ENCODE measurements at regions not wholly inside any gene's neighbourhood (a gene's known extent, or its start where the extent isn't known, plus 50 kb on each side); places are given as distances from the start of the nearest gene placed in this dataset.

DNA sequence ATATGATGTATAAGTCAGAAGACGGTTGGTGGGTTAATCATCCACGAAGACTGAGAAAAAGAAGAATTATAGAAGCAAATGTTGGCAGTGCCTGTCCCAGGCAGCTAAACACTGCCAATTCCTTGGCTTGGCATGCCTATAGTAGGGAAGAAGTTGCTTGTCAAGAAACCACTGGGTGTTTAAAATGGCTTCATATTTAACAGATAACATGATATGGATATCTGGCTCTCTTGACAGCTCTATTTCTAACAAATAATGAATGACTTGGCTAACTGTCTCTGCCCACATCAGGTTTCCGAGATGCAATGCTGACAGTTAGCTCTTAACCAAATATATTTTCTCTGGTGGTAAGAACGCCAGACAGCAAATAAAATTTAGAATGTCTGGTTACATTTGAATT lies 341.7 kb upstream of the KCNMB2 start:
- H3K27ac ChIP-seq = no peak overlapping the region
- TF ChIP-seq ZFX (IDR thresholded peaks at IDR 0.05) (no peak), CTCF (conservative IDR thresholded peaks at IDR 0.05) (no peak)

- TF ChIP-seq ZFX (IDR thresholded peaks at IDR 0.05) (no peak), CTCF (conservative IDR thresholded peaks at IDR 0.05) (no peak)
These were observed 340.4 kb upstream of the KCNMB2 start for GRCh38 chr3:178195824-178196223.

GRCh38 chr3:178198329-178198728 lies 337.9 kb upstream of the KCNMB2 start:
- H3K27ac ChIP-seq = no peak overlapping the region
- TF ChIP-seq CTCF (conservative IDR thresholded peaks at IDR 0.05) = no peak
- no peak for TF ChIP-seq ZFX (IDR thresholded peaks at IDR 0.05)

More at GRCh38 chr3:178195824-178196223, 340.4 kb upstream of the KCNMB2 start:
- H3K27ac ChIP-seq = no peak overlapping the region

GRCh38 chr3:178200316-178200715 lies 335.9 kb upstream of the KCNMB2 start:
- no peak overlapping the region for H3K27ac ChIP-seq
- TF ChIP-seq CTCF (conservative IDR thresholded peaks at IDR 0.05) (no peak), ZFX (IDR thresholded peaks at IDR 0.05) (no peak)

GRCh38 chr3:178201714-178202113 lies 334.5 kb upstream of the KCNMB2 start:
- no peak for TF ChIP-seq CTCF (conservative IDR thresholded peaks at IDR 0.05)
- TF ChIP-seq ZFX (IDR thresholded peaks at IDR 0.05) = no peak
- H3K27ac ChIP-seq = no peak overlapping the region

- no peak overlapping the region for H3K27ac ChIP-seq
- TF ChIP-seq ZFX (IDR thresholded peaks at IDR 0.05) (no peak), CTCF (conservative IDR thresholded peaks at IDR 0.05) (no peak)
These were observed 334.0 kb upstream of the KCNMB2 start for GRCh38 chr3:178202194-178202593.

DNA sequence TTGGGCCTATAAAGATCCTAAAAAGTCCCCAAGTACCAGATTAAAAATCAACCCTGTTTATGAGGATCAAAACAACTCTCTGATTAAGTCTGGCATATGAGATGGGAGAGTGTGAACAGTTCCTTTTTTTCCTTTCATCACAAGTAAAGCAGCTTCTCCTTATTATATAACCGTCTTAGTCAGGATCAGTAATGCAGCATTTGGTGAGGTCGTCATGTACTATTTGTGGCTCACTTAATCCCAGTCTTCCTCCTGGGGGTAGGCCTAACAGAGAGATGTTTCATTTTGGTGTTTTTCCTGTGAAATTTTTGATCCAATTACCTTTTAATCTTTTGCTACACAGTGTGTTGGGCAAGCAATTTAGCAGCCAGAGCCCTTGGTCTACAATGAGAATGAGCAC lies 333.1 kb upstream of the KCNMB2 start:
- no peak for TF ChIP-seq CTCF (conservative IDR thresholded peaks at IDR 0.05)
- TF ChIP-seq ZFX (IDR thresholded peaks at IDR 0.05) = no peak
- H3K27ac ChIP-seq = no peak overlapping the region

Data from C4-2B (cell line).